H9 (cell line): ENCODE measurements at regions not wholly inside any gene's neighbourhood (a gene's known extent, or its start where the extent isn't known, plus 50 kb on each side); places are given as distances from the start of the nearest gene placed in this dataset.

Source experiments
- DNase-seq: peaks from one replicate; pipeline ENCODE4 v3.0.0-alpha.2; 2017
- H2AFZ ChIP-seq: one replicate; pipeline ENCODE4 v1.6.1; 2013; ENCODE audit warnings: mild to moderate bottlenecking, low read length, control low read depth, moderate library complexity
- H2AK5ac ChIP-seq: 2 replicates; pipeline ENCODE4 v1.6.1; 2013; ENCODE audit warnings: low read length, control low read depth, mixed read lengths; ENCODE audit not compliant: insufficient read length
- H2BK120ac ChIP-seq: one replicate; pipeline ENCODE4 v1.6.1; 2013; ENCODE audit warnings: low read depth, mild to moderate bottlenecking, low read length, control low read depth, inconsistent platforms; ENCODE audit not compliant: poor library complexity, severe bottlenecking
- H2BK12ac ChIP-seq: 2 replicates; pipeline ENCODE4 v1.6.1; 2013; ENCODE audit warnings: low read length, control low read depth, mixed read lengths, low read depth; ENCODE audit not compliant: insufficient read length
- H2BK15ac ChIP-seq: 2 replicates; pipeline ENCODE4 v1.6.1; 2013; ENCODE audit warnings: low read depth, low read length, control low read depth
- H2BK20ac ChIP-seq: one replicate; pipeline ENCODE4 v1.6.1; 2013; ENCODE audit warnings: low read depth, mild to moderate bottlenecking, low read length, control low read depth, inconsistent platforms; ENCODE audit not compliant: poor library complexity, severe bottlenecking
- H2BK5ac ChIP-seq: 2 replicates; pipeline ENCODE4 v1.6.1; 2013; ENCODE audit warnings: low read length, control low read depth, mixed read lengths; ENCODE audit not compliant: insufficient read length
- H3K14ac ChIP-seq: 2 replicates; pipeline ENCODE4 v1.6.1; 2013; ENCODE audit warnings: low read length, control low read depth; ENCODE audit not compliant: insufficient read depth
- H3K18ac ChIP-seq: 2 replicates; pipeline ENCODE4 v1.6.1; 2013; ENCODE audit warnings: low read depth, mild to moderate bottlenecking, mixed read lengths, low read length, control low read depth; ENCODE audit not compliant: insufficient read length
- H3K23ac ChIP-seq: 2 replicates; pipeline ENCODE4 v1.6.1; 2013; ENCODE audit warnings: low read length, control low read depth, mixed read lengths, low read depth; ENCODE audit not compliant: insufficient read length
- H3K23me2 ChIP-seq: 2 replicates; pipeline ENCODE4 v1.6.1; 2013; ENCODE audit warnings: low read depth, mild to moderate bottlenecking, mixed read lengths, low read length, control low read depth; ENCODE audit not compliant: insufficient read length, poor library complexity, severe bottlenecking
- H3K27ac ChIP-seq: 2 replicates; pipeline ENCODE4 v1.5.1; 2013; ENCODE audit warnings: low read length, control low read depth, mixed read lengths, low read depth; ENCODE audit not compliant: insufficient read length
- H3K27me3 ChIP-seq: 2 replicates; pipeline ENCODE4 v1.6.1; 2013; ENCODE audit warnings: low read length, control low read depth, inconsistent platforms; ENCODE audit not compliant: insufficient read depth
- H3K4ac ChIP-seq: 2 replicates; pipeline ENCODE4 v1.6.1; 2013; ENCODE audit warnings: low read depth, mild to moderate bottlenecking, control low read depth, inconsistent platforms, low read length, moderate library complexity
- H3K4me1 ChIP-seq: 2 replicates; pipeline ENCODE4 v1.6.1; 2013; ENCODE audit warnings: low read length, control low read depth, inconsistent platforms; ENCODE audit not compliant: insufficient read depth
- H3K4me2 ChIP-seq: 2 replicates; pipeline ENCODE4 v1.6.1; 2013; ENCODE audit warnings: low read length, control low read depth, mixed read lengths; ENCODE audit not compliant: insufficient read length, insufficient read depth
- H3K56ac ChIP-seq: 2 replicates; pipeline ENCODE4 v1.6.1; 2013; ENCODE audit warnings: low read depth, mild to moderate bottlenecking, mixed read lengths, low read length, control low read depth; ENCODE audit not compliant: insufficient read length
- H3K79me1 ChIP-seq: 2 replicates; pipeline ENCODE4 v1.6.1; 2013; ENCODE audit warnings: low read depth, mild to moderate bottlenecking, moderate library complexity, low read length, control low read depth, inconsistent platforms; ENCODE audit not compliant: insufficient read depth, poor library complexity, severe bottlenecking
- H3K79me2 ChIP-seq: 2 replicates; pipeline ENCODE4 v1.6.1; 2013; ENCODE audit warnings: low read length, control low read depth, inconsistent platforms; ENCODE audit not compliant: insufficient read depth
- H3K9ac ChIP-seq: 2 replicates; pipeline ENCODE4 v1.6.1; 2013; ENCODE audit warnings: low read length, control low read depth, mixed read lengths; ENCODE audit not compliant: insufficient read length; ENCODE audit errors: extremely low read depth
- H3K9me3 ChIP-seq: one replicate; pipeline ENCODE4 v1.6.1; 2013; ENCODE audit warnings: low read depth, low read length, inconsistent platforms; ENCODE audit not compliant: control insufficient read depth
- H3T11ph ChIP-seq: one replicate; pipeline ENCODE4 v1.6.1; 2013; ENCODE audit warnings: mild to moderate bottlenecking, low read length, control low read depth, inconsistent platforms
- H4K20me1 ChIP-seq: one replicate; pipeline ENCODE4 v1.6.1; 2013; ENCODE audit not compliant: control insufficient read depth, insufficient read length, insufficient read depth
- H4K5ac ChIP-seq: 2 replicates; pipeline ENCODE4 v1.6.1; 2013; ENCODE audit warnings: low read depth, mild to moderate bottlenecking, mixed read lengths, low read length, control low read depth; ENCODE audit not compliant: insufficient read length
- H4K8ac ChIP-seq: replicated peaks from 2 replicates; pipeline ENCODE4 v1.6.1; 2013; ENCODE audit warnings: low read length, control low read depth, mixed read lengths, low read depth; ENCODE audit not compliant: insufficient read length
- H4K91ac ChIP-seq: 2 replicates; pipeline ENCODE4 v1.6.1; 2013; ENCODE audit warnings: low read depth, mild to moderate bottlenecking, moderate library complexity, mixed read lengths, low read length, control low read depth; ENCODE audit not compliant: insufficient read length
- H3K27ac Mint-ChIP-seq, 3 experiments: 2 replicates in 2 of 3; 3 replicates in 1 of 3; pipeline ENCODE4 v1.8.0; 2020 to 2021; ENCODE audit warnings: mixed read lengths in 3 of 3, mild to moderate bottlenecking in 1 of 3, moderate library complexity in 1 of 3
- H3K27me3 Mint-ChIP-seq: 2 replicates; pipeline ENCODE4 v1.8.0; 2021; ENCODE audit warnings: low read depth, mild to moderate bottlenecking, moderate library complexity, mixed read lengths
- H3K36me3 Mint-ChIP-seq, 3 experiments: 2 replicates in 2 of 3; 3 replicates in 1 of 3; pipeline ENCODE4 v1.8.0; 2020 to 2021; ENCODE audit warnings: low read depth in 3 of 3, mixed read lengths in 3 of 3; ENCODE audit not compliant: insufficient read depth in 1 of 3
- H3K4me1 Mint-ChIP-seq, 2 experiments: 2 replicates each; pipeline ENCODE4 v1.8.0; 2020; ENCODE audit warnings: mixed read lengths in 2 of 2
- H3K4me3 Mint-ChIP-seq, 2 experiments: 2 replicates in 1 of 2; 3 replicates in 1 of 2; pipeline ENCODE4 v1.8.0; 2020 to 2021; ENCODE audit warnings: mild to moderate bottlenecking in 2 of 2, mixed read lengths in 2 of 2, moderate library complexity in 1 of 2
- H3K9me3 Mint-ChIP-seq, 2 experiments: 2 replicates in 1 of 2; 3 replicates in 1 of 2; pipeline ENCODE4 v1.8.0; 2020; ENCODE audit warnings: mild to moderate bottlenecking in 2 of 2, mixed read lengths in 2 of 2, moderate library complexity in 1 of 2
- CTCF ChIP-seq: fragments of 200-600 bp; sonication (generic); conservative IDR thresholded peaks from 3 replicates; pipeline ENCODE4 v1.8.0; 2021; ENCODE audit warnings: antibody characterized with exemption, mild to moderate bottlenecking
- WGBS: extraction: QIAGEN DNeasy Blood & Tissue Kit; methylation state at CpG from one replicate; pipeline ENCODE4 v1.1.7; 2013; ENCODE audit warnings: missing lambda C conversion rate, low lambda C conversion rate, mixed read lengths; ENCODE audit not compliant: insufficient read length; ENCODE audit errors: extremely low coverage; 5-methylcytosine and 5-hydroxymethylcytosine counted together

DNA sequence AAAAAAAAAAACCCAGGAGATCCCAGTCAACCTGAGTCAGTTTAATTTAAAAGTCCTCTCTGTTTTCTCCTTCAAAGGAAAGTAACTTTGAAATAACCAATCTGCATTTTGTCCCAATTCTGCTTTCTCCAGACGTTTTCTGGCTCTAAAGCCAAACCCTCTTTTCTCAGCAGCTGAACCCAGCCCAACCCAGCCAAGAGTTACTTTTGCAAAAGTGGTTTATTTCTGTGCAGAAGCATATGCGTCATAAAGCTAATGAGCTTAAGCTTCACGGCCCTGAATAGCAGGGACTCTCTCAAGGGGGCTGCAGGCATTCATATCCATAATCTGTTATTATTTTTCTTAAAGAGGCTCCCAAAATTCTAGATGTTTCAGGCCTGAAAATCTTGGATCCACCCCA is 176.6 kb downstream of the GALC start:
- Histone ChIP-seq H3K14ac (no peak overlapping the region), H3K27me3 (no peaks in the 10 kb centered on the region)
- H3K27me3 Mint-ChIP-seq: peaks cover 2% of the 10 kb centered on the region; the same call in 1 of the 2 replicates

More for the DNA sequence above, 176.6 kb downstream of the GALC start:
- Histone ChIP-seq H3K23ac (no peak overlapping the region), H3K4me1 (no peaks in the 10 kb centered on the region), H4K5ac (no peak overlapping the region), H3K9me3 (no peaks in the 10 kb centered on the region), H2AFZ (no peak overlapping the region), H3K79me1 (no peaks in the 10 kb centered on the region), H4K8ac (no peak overlapping the region), H3K4me2 (no peak overlapping the region), H4K91ac (no peak overlapping the region), H2BK15ac (no peak overlapping the region), H2BK5ac (no peak overlapping the region), H3K23me2 (no peaks in the 10 kb centered on the region), H2BK12ac (no peak overlapping the region), H3T11ph (no peak overlapping the region), H3K9ac (no peak overlapping the region), H3K56ac (no peak overlapping the region), H3K4ac (no peak overlapping the region), H4K20me1 (no peaks in the 10 kb centered on the region), H2AK5ac (no peak overlapping the region), H2BK120ac (no peak overlapping the region), H3K18ac (no peak overlapping the region), H3K27ac (no peak overlapping the region), H3K79me2 (no peaks in the 10 kb centered on the region), H2BK20ac (no peak overlapping the region)
- DNase-seq: no peak
- WGBS: no CpG with 5 or more reads among the region's 3 CpGs
- Mint-ChIP-seq H3K9me3 (peaks cover 0 to 4% of the 10 kb centered on the region in 2 experiments; a peak in 2 of 5 replicates), H3K4me1 (peaks cover 3 to 11% of the 10 kb centered on the region in 2 experiments), H3K4me3 (no peak overlapping the region), H3K36me3 (no peaks in the 10 kb centered on the region; a peak in 1 of 7 replicates), H3K27ac (no peak overlapping the region)
- no peak for TF ChIP-seq CTCF
